NCI-H524 (cell line): ENCODE measurements at regions not wholly inside any gene's neighbourhood (a gene's known extent, or its start where the extent isn't known, plus 50 kb on each side); places are given as distances from the start of the nearest gene placed in this dataset.

ENCODE experiments used
- DNase-seq, 2 experiments: peaks; one replicate each; lab custom pipeline; 2025; lab: John Stamatoyannopoulos, UW

- DNase-seq = no peak
Observed at GRCh38 chr4:153137677-153138630, 66.3 kb upstream of the TRIM2 start.

GRCh38 chr4:153138736-153139135, 65.5 kb upstream of the TRIM2 start:
- no peak for DNase-seq

- DNase-seq = no peak
Observed at GRCh38 chr4:153140294-153140693, 63.9 kb upstream of the TRIM2 start.

- DNase-seq = no peak
Observed at GRCh38 chr4:153141238-153141637, 63.0 kb upstream of the TRIM2 start.

GRCh38 chr4:153142700-153143438, 61.4 kb upstream of the TRIM2 start:
- peak; percentile 74 to 78 for DNase-seq

- peak; percentile 82 to 90 for DNase-seq
Observed at GRCh38 chr4:153143527-153144348, 60.5 kb upstream of the TRIM2 start.

GRCh38 chr4:153146031-153146430, 58.2 kb upstream of the TRIM2 start:
- DNase-seq = no peak

- DNase-seq = no peak
Observed at GRCh38 chr4:153146961-153147360, 57.3 kb upstream of the TRIM2 start.

GRCh38 chr4:153148791-153149190, 55.5 kb upstream of the TRIM2 start:
- no peak for DNase-seq

- peak; percentile 63 to 77 for DNase-seq
Observed at GRCh38 chr4:153151535-153152455, 52.4 kb upstream of the TRIM2 start.

- peak; percentile 71 for DNase-seq
Observed at GRCh38 chr4:153152501-153153338, 51.5 kb upstream of the TRIM2 start.

GRCh38 chr4:153153339-153153871, 50.8 kb upstream of the TRIM2 start:
- peak; percentile 34 to 69 for DNase-seq

GRCh38 chr4:153154007-153154975, 50.0 kb upstream of the TRIM2 start:
- DNase-seq = peak; percentile 50
